ENCODE measurements at regions not wholly inside any gene's neighbourhood (a gene's known extent, or its start where the extent isn't known, plus 50 kb on each side); places are given as distances from the start of the nearest gene placed in this dataset.
"Not testable (repeated sequence)": the region's sequence is repeated elsewhere in the genome, so short reads cannot be mapped to it uniquely, and the experiment has no call there.

DNA sequence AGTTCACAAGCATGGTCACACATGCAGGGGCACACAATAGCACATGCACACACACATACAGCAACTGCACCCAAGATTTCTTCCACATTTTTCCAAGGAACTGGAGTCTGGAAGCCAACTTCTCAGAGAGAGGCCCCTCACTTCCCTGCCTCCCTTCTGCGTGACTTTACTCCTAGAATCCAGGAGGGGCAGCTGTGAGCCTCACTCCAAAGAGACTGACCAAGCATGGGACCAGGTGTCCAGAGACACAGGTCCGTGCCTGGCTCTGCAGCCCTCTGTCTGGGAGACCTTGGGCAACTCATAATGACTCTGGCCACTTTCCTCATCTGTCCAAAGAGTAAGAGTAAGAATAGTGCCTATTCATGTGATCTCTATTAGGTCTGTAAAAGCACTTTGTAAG lies 104.7 kb upstream of the TMEM132E start:
- DNase-seq (ENCODE audit: low read depth in 1 of 2, low spot score in 1 of 2), result no peak

DNA sequence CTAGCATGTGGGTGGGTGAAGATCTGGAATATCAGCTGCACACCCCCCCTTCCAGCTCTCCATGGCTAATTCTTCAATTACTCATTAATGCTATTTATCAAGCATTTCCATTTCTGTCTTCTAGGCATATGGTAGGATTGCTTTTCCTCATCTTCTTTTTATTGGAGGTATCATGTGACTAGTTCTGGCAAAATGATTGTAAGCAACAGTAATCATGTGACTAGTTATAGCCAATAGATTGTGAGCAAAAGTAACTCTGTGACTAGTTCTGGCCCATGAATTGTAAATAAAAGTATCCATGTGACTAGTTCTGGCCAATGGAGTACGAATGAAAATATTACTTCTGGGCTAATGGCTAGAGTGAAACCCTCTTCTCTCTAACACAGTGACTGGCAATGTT lies 107.0 kb upstream of the TMEM132E start:
- DNase-seq (ENCODE audit: low read depth in 1 of 2, low spot score in 1 of 2), result no peak

GRCh38 chr17:34471278-34471677 lies 108.1 kb upstream of the TMEM132E start:
- DNase-seq (ENCODE audit: low read depth in 1 of 2, low spot score in 1 of 2), result not testable (repeated sequence)

DNA sequence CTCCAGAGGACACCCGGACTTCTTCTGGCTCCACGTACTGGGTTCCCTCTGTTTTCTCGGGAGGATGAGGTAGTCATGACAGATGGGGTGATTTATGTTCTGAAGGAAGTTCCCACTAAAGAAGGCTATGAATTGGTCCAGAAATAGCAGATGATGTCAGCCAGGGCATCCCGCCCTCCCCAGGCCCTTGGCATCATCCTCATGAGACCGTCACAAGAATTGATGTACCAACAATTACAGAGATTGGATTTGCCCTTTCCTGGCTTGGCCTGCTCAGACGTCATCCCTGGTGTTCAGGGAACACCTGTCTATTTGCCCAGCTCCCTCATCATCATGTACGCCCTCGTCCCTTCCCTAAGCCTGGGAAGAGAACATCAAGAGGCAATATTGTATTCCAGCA lies 102.8 kb upstream of the CCL1 start:
- DNase-seq (ENCODE audit: low read depth in 1 of 2, low spot score in 1 of 2), result no peak

DNA sequence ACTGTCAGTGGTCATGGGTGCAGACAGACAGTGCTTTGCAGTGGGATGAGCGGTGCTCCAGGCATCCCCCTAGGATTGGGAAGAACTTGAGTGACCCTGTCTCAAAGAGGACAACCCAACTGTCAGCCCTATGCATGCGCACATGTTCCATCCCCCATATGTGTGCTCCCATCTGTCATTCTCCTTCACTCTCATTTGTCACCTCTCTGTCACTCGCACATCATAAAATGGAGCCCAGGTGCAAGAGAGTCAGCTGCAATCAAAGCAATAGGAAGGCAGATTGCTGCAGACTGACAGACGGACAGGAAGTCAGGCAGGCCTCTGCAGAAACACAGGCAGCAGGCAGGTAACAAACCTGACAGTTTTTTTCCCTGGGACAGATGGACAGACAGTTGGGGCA lies 101.8 kb upstream of the CCL1 start:
- DNase-seq (ENCODE audit: low read depth in 1 of 2, low spot score in 1 of 2), result no peak

GRCh38 chr17:34458266-34458665 lies 95.2 kb upstream of the CCL1 start:
- DNase-seq (ENCODE audit: low read depth in 1 of 2, low spot score in 1 of 2), result no peak

- no peak for DNase-seq (ENCODE audit: low read depth in 1 of 2, low spot score in 1 of 2)
Observed at GRCh38 chr17:34456121-34456520, 93.1 kb upstream of the CCL1 start.

DNA sequence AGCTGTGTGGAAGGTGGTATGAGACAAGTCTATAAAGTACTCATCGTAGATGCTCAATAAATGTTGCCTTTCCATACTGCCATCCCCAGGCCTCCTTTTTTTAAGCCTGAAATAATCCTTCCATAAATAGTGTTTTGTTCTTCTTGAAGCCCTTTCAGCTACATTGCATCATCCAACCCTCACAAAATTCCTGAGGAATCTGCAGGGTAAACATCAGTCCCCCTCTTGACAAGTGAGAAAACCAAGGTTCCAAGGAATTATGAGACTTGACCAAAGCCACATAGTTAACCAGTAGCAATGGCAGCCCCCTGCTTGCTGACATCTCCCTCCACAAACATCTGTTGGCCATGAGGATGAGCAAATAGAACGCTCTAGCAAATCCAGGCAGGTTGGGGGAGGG lies 89.7 kb upstream of the CCL1 start:
- no peak for DNase-seq (ENCODE audit: low read depth in 1 of 2, low spot score in 1 of 2)

GRCh38 chr17:34451313-34451712 lies 88.3 kb upstream of the CCL1 start:
- DNase-seq (ENCODE audit: low read depth in 1 of 2, low spot score in 1 of 2), result no peak

- no peak for DNase-seq (ENCODE audit: low read depth in 1 of 2, low spot score in 1 of 2)
Observed at GRCh38 chr17:34447406-34447805, 84.4 kb upstream of the CCL1 start.

DNA sequence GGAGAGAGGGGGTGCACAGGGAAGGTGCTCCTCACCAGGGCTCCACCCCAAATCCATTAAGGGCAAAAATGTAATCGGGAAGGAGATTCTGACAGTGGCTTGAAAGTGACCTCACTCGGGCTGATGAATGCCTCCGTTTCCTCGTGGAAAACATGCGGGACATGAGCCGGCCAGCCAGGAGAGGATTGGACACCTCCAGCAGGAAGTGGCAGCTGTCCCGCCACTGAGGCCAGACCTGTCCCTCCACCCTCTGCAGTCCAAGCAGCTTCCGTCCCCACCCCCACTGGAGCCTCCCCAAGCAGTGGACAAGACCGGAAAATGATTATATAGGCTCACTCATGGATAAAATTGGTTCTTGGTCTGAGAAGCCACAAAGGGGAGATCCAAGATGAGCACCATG lies 82.1 kb upstream of the CCL1 start:
- no peak for DNase-seq (ENCODE audit: low read depth in 1 of 2, low spot score in 1 of 2)

DNA sequence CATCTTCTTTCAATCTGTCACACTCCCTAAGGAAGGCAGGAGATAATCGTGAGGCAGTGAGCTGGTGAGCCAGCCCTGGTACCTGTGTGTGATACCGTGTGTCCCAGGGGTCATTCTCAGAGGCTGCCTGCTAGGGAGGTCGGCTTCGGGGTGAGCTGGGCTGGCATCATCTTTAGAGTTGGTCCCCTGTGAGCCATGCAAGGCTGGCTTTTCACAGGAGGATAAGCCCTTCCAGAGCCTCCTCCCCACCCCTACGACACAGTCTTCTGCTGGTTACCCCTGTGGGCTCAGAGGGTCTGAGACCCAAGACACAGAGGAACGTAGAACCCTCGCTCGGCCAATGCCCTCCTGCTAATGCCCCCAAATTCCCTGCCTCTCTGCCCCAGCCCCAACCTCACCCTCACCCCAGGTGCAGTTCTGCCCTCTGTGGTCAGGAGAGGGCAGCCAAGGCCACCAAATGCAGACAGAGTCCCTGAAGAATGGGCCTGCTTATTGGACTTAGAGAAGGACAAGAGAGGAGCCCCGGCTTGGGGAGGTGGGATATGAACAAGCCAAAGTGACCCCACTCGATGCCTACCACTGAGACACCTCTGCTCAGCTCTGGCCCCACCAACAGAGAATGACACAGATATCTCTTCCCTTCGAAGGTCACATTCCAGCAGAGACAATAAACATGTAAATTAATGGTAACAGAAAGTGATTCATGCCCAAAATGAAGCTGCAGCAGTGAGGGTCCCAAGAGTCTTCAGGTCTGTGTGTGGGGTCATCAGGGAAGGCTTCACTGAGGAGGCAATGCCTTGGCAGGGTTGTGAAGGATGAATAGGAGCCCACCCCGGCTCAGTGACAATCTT lies 80.8 kb upstream of the CCL1 start:
- DNase-seq (ENCODE audit: low read depth in 1 of 2, low spot score in 1 of 2), result no peak

DNA sequence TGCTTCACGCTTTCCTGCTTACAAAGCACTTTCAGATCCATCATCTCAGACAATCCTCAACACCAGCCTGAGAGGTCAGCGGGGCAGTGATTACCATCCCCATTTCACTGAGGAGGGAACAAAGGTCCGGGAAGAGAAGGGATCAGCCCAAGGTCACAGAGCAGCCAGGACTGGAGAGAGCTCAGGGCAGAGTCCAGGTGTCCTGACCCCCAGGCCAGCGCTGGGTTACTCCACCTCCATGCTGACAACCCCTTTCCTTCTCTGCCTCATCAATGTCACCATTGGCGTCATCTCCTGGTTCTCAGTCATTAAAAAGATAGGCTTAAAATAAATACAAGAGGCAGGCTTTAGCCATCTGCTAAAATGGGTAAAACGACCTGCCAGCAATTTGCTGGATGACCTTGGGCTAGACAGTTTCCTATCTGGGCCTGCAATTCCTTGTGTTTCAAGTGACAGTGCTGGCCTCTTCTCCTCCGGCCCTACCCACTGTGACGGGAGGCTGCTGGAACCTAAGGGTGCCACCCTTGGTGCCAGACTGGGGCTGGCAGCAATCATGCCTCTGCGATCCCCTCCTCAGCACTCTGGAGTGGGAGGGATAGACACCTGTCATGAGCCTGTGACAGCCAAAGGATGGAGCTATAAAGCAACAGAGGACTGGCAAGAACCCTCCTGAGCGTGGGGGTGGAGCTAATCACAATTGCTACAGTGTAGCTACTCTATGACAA lies 79.5 kb upstream of the CCL1 start:
- no peak for DNase-seq (ENCODE audit: low read depth in 1 of 2, low spot score in 1 of 2)

GRCh38 chr17:34437188-34437587 lies 74.2 kb upstream of the CCL1 start:
- no peak for DNase-seq (ENCODE audit: low read depth in 1 of 2, low spot score in 1 of 2)

DNA sequence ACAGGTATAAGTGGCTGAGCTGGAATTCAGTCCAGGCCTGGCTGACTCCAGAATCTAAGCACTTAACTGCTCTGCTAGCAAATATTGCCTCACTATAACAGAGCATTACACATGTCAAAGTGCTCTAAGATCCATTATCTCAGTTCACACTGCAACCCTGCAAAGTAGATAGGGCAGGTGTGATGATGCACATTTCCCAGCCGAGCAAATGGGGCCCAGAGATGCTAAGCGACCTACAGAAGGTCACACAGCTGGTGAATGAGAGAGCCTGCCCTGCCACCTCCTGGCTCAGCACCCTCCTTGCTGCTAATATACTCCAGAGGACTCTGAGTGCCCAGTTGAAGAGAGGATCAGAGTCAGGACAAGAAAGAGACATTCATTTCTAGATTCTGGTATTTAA lies 73.6 kb upstream of the CCL1 start:
- DNase-seq (ENCODE audit: low read depth in 1 of 2, low spot score in 1 of 2), result no peak

GRCh38 chr17:34435182-34435928 lies 72.3 kb upstream of the CCL1 start:
- DNase-seq (ENCODE audit: low read depth in 1 of 2, low spot score in 1 of 2), result no peak

DNA sequence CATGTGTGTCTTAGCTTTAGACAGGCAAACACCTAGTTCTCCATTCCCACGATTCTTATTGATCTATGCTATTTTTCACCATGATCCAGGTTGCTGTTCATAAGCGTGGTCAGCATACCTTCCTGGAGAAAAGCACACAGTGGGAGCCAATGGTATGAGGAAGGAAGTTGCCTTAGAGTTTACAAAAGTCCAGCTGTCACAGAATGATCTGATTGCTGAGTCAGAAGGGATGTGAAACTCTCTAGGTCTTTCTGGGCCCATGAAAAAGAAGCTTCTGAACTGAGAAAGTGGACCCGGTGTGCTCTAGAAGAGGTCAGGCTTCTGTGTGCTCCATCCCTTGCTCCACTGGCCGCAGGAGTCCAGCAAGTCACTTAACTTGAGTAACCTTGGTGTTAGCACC lies 71.0 kb upstream of the CCL1 start:
- no peak for DNase-seq (ENCODE audit: low read depth in 1 of 2, low spot score in 1 of 2)

GRCh38 chr17:34424814-34425491 lies 61.9 kb upstream of the CCL1 start:
- DNase-seq (ENCODE audit: low read depth in 1 of 2, low spot score in 1 of 2), result no peak

GRCh38 chr17:34423978-34424813 lies 61.2 kb upstream of the CCL1 start:
- no peak for DNase-seq (ENCODE audit: low read depth in 1 of 2, low spot score in 1 of 2)

- not testable (repeated sequence) for DNase-seq (ENCODE audit: low read depth in 1 of 2, low spot score in 1 of 2)
Observed at GRCh38 chr17:34423315-34423714, 60.3 kb upstream of the CCL1 start.

Measured in activated CD4-positive, alpha-beta T cell treated with anti-CD3 and anti-CD28 coated beads, Interleukin-2, amount 50 U/mL, for 24 hours (primary cell).